Mesendoderm (in vitro differentiated cells): ENCODE measurements at regions not wholly inside any gene's neighbourhood (a gene's known extent, or its start where the extent isn't known, plus 50 kb on each side); places are given as distances from the start of the nearest gene placed in this dataset.

Experiments used
- DNase-seq: peaks from one replicate; pipeline ENCODE4 v3.0.0; 2013
- H2AK5ac ChIP-seq: 2 replicates; pipeline ENCODE4 v1.6.1; 2013; ENCODE audit warnings: low read length, inconsistent platforms
- H2BK120ac ChIP-seq: 2 replicates; pipeline ENCODE4 v1.6.1; 2013; ENCODE audit warnings: low read depth, mild to moderate bottlenecking, low read length, moderate library complexity, mixed read lengths
- H2BK15ac ChIP-seq: replicated peaks from 2 replicates; pipeline ENCODE4 v1.6.1; 2013; ENCODE audit warnings: low read depth, mild to moderate bottlenecking, moderate library complexity
- H2BK5ac ChIP-seq: 2 replicates; pipeline ENCODE4 v1.6.1; 2013; ENCODE audit warnings: low read length, inconsistent platforms
- H3K18ac ChIP-seq: 2 replicates; pipeline ENCODE4 v1.6.1; 2013; ENCODE audit warnings: mild to moderate bottlenecking, low read length, mixed read lengths
- H3K23ac ChIP-seq: one replicate; pipeline ENCODE4 v1.6.1; 2013; ENCODE audit warnings: low read length
- H3K27ac ChIP-seq: 2 replicates; pipeline ENCODE4 v1.5.1; 2013; ENCODE audit warnings: low read depth, mild to moderate bottlenecking, inconsistent platforms, low read length, moderate library complexity
- H3K27me3 ChIP-seq: 2 replicates; pipeline ENCODE4 v1.6.1; 2013; ENCODE audit warnings: low read length, control low read depth, mild to moderate bottlenecking, inconsistent platforms; ENCODE audit not compliant: insufficient read depth, poor library complexity
- H3K36me3 ChIP-seq: 2 replicates; pipeline ENCODE4 v1.6.1; 2013; ENCODE audit warnings: low read length, inconsistent platforms; ENCODE audit not compliant: control insufficient read depth, insufficient read depth
- H3K4ac ChIP-seq: one replicate; pipeline ENCODE4 v1.6.1; 2013; ENCODE audit warnings: low read depth, mild to moderate bottlenecking, low read length, moderate library complexity
- H3K4me1 ChIP-seq: 2 replicates; pipeline ENCODE4 v1.6.1; 2013; ENCODE audit warnings: low read depth, low read length, inconsistent platforms; ENCODE audit not compliant: control insufficient read depth
- H3K4me2 ChIP-seq: 2 replicates; pipeline ENCODE4 v1.6.1; 2013; ENCODE audit warnings: low read length
- H3K4me3 ChIP-seq: 2 replicates; pipeline ENCODE4 v1.5.1; 2013; ENCODE audit warnings: mild to moderate bottlenecking, low read length
- H3K56ac ChIP-seq: one replicate; pipeline ENCODE4 v1.6.1; 2013; ENCODE audit warnings: low read length
- H3K79me1 ChIP-seq: 2 replicates; pipeline ENCODE4 v1.6.1; 2013; ENCODE audit warnings: low read length, inconsistent platforms
- H3K79me2 ChIP-seq: 2 replicates; pipeline ENCODE4 v1.6.1; 2013; ENCODE audit warnings: mild to moderate bottlenecking, low read length; ENCODE audit not compliant: control insufficient read depth, insufficient read depth
- H3K9ac ChIP-seq: 2 replicates; pipeline ENCODE4 v1.6.1; 2013; ENCODE audit warnings: low read length, inconsistent platforms
- H4K5ac ChIP-seq: one replicate; pipeline ENCODE4 v1.6.1; 2013; ENCODE audit warnings: low read length
- H4K8ac ChIP-seq: one replicate; pipeline ENCODE4 v1.6.1; 2013; ENCODE audit warnings: low read depth, mild to moderate bottlenecking, control low read depth, low read length, moderate library complexity
- WGBS: extraction: QIAGEN DNeasy Blood & Tissue Kit; methylation state at CpG from one replicate; pipeline ENCODE4 v1.1.7; 2013; ENCODE audit warnings: low lambda C conversion rate, missing lambda C conversion rate; ENCODE audit not compliant: insufficient coverage; ENCODE audit errors: extremely low coverage; 5-methylcytosine and 5-hydroxymethylcytosine counted together

DNA sequence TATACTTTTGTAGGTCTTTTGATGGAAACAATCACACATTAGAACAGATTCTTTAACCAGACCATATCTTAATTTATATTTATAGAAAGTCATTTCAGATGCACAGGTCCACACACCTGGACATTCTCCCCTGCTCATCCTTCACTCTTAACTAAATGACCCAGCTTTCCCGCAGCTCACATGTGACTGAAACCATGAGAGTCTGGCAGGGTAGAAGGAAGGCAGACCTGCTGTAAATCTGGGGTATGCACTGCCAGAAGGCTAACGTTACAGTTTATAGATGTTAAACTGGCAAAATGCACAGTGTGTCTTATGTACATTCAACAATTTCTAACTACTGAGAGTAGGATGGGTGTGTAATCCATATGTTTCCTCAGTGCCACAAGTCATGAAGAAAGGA lies 359.5 kb upstream of the SPTLC3 start:
- no peak overlapping the region for H3K9ac ChIP-seq
- H2BK15ac ChIP-seq, result no peak overlapping the region
- H3K4me2 ChIP-seq, result no peak overlapping the region
- no peak overlapping the region for H2BK5ac ChIP-seq
- no peak for DNase-seq
- H2BK120ac ChIP-seq, result no peak overlapping the region
- no peak overlapping the region for H3K23ac ChIP-seq
- H3K4me3 ChIP-seq, result no peak overlapping the region
- H3K36me3 ChIP-seq, result no peaks in the 10 kb centered on the region
- H3K56ac ChIP-seq, result no peak overlapping the region
- H3K27ac ChIP-seq, result no peak overlapping the region
- H2AK5ac ChIP-seq, result no peak overlapping the region
- H3K4me1 ChIP-seq, result no peaks in the 10 kb centered on the region
- H3K79me1 ChIP-seq, result no peaks in the 10 kb centered on the region
- WGBS, result no CpG with 5 or more reads among the region's 2 CpGs
- H4K8ac ChIP-seq, result no peak overlapping the region
- no peak overlapping the region for H4K5ac ChIP-seq
- no peak overlapping the region for H3K4ac ChIP-seq
- H3K27me3 ChIP-seq, result no peaks in the 10 kb centered on the region
- H3K18ac ChIP-seq, result no peak overlapping the region
- H3K79me2 ChIP-seq, result no peaks in the 10 kb centered on the region

DNA sequence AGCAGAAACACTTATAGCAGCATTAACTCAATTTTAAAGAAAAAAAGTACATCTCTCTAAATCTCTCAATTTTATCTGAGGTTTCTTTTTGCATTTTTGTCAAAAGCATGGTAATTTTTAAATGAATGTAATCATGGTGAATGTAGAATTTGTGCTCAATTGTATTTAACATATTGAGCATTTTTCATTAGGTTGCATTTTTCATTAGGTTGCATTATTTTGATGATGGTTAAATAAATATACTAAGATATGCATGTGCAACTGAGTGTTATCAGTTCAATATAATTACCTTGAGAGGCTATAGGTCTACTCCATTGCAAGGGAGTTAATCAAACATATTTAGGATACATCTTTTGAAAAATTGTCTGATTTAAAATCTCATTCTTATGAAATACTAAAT lies 355.1 kb upstream of the SPTLC3 start:
- no peak overlapping the region for H4K8ac ChIP-seq
- H3K27ac ChIP-seq, result no peak overlapping the region
- H3K4me1 ChIP-seq, result no peaks in the 10 kb centered on the region
- no peak overlapping the region for H3K4me3 ChIP-seq
- no peak overlapping the region for H3K23ac ChIP-seq
- no peak overlapping the region for H3K4me2 ChIP-seq
- H3K27me3 ChIP-seq, result no peaks in the 10 kb centered on the region
- H3K79me2 ChIP-seq, result no peaks in the 10 kb centered on the region
- H2BK120ac ChIP-seq, result no peak overlapping the region
- H4K5ac ChIP-seq, result no peak overlapping the region
- no peak overlapping the region for H3K9ac ChIP-seq
- no peak overlapping the region for H3K56ac ChIP-seq
- no peaks in the 10 kb centered on the region for H3K79me1 ChIP-seq
- no peak overlapping the region for H2AK5ac ChIP-seq
- H2BK15ac ChIP-seq, result no peak overlapping the region
- no peaks in the 10 kb centered on the region for H3K36me3 ChIP-seq
- no peak overlapping the region for H2BK5ac ChIP-seq
- H3K4ac ChIP-seq, result no peak overlapping the region
- no peak overlapping the region for H3K18ac ChIP-seq
- no peak for DNase-seq

DNA sequence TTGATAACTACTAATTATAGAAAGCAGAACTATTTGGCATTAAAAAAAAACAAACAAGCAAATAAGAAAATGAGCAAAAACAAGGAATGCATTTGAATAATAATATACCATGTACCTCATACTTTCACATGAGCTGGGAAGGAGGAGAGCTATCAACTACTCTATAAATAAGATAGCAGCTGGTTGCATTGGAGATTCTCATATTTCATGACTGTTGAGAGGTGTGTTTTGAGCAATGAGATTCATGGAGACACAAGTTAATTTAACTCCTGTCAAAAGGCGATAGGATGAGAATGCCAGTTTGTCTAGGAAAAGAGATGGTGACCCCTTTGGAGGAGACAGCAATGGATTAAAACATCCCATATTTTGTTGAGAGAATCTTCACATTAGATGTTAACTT lies 348.8 kb upstream of the SPTLC3 start:
- Histone ChIP-seq H2BK120ac (no peak overlapping the region), H3K56ac (no peak overlapping the region), H3K79me1 (no peaks in the 10 kb centered on the region), H3K23ac (no peak overlapping the region), H2AK5ac (no peak overlapping the region), H4K5ac (no peak overlapping the region), H3K4me3 (no peak overlapping the region), H3K27ac (no peak overlapping the region), H3K4ac (no peak overlapping the region), H3K36me3 (no peaks in the 10 kb centered on the region), H2BK5ac (no peak overlapping the region), H3K9ac (no peak overlapping the region), H4K8ac (no peak overlapping the region), H3K79me2 (no peaks in the 10 kb centered on the region), H3K27me3 (no peaks in the 10 kb centered on the region), H3K18ac (no peak overlapping the region), H3K4me2 (no peak overlapping the region), H3K4me1 (no peaks in the 10 kb centered on the region), H2BK15ac (no peak overlapping the region)
- DNase-seq, result no peak
- no CpG with 5 or more reads among the region's 1 CpG for WGBS

DNA sequence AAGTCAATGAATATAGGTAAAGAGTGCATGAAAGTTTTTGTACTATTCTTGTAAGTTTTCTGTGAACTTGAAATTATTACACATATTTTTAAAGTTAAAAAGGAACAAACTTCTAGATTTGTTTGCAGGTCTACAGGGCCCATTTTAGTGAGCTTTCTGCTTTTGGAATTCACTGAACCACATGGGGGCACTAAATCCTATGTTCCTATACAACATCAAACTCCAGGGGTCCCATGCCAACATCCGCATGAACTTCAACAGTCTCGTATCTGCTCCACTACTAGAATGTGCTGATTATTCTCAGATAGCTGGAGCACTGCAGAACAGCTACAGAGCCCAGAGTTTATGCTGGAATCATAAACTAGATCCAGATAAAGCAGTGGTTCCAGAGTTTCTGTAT lies 347.9 kb upstream of the SPTLC3 start:
- Histone ChIP-seq H3K27me3 (no peaks in the 10 kb centered on the region), H4K5ac (no peak overlapping the region), H3K4me2 (no peak overlapping the region), H3K27ac (no peak overlapping the region), H3K36me3 (no peaks in the 10 kb centered on the region), H2BK120ac (no peak overlapping the region), H3K79me1 (no peaks in the 10 kb centered on the region), H4K8ac (no peak overlapping the region), H3K18ac (no peak overlapping the region), H3K4me3 (no peak overlapping the region), H2BK5ac (no peak overlapping the region), H3K56ac (peak overlapping the region; percentile 9), H2BK15ac (no peak overlapping the region), H3K4me1 (no peaks in the 10 kb centered on the region), H3K9ac (no peak overlapping the region), H2AK5ac (no peak overlapping the region), H3K79me2 (no peaks in the 10 kb centered on the region), H3K4ac (peak overlapping the region; percentile 68), H3K23ac (no peak overlapping the region)
- peak; percentile 83 for DNase-seq
- WGBS, result no CpG with 5 or more reads among the region's 2 CpGs

DNA sequence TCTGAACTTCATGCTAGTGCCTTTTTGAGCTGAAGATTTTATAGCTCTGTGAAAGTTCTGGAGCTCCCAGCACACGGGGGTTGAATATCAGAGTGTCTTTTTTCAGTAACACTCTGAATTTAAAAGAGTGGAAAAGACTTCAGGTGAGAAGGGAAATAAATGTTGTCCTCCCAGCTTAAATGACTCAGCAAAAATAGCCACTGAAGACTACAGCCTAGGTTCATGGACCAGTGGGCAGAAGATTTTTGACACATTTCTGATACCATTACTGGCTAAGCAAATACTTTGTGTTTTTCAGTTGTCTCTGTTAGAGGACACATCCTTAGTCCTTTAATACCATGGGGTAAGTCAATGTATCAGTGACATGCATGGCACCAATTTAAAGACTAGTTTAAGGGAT lies 338.5 kb upstream of the SPTLC3 start:
- Histone ChIP-seq H3K9ac (no peak overlapping the region), H2BK15ac (no peak overlapping the region), H2BK5ac (no peak overlapping the region), H3K79me2 (no peaks in the 10 kb centered on the region), H3K23ac (no peak overlapping the region), H3K4me2 (no peak overlapping the region), H3K4ac (no peak overlapping the region), H3K36me3 (no peaks in the 10 kb centered on the region), H2BK120ac (no peak overlapping the region), H3K27ac (no peak overlapping the region), H3K4me3 (no peak overlapping the region), H4K8ac (no peak overlapping the region), H3K4me1 (no peaks in the 10 kb centered on the region), H2AK5ac (no peak overlapping the region), H3K79me1 (no peaks in the 10 kb centered on the region), H4K5ac (no peak overlapping the region), H3K27me3 (no peaks in the 10 kb centered on the region), H3K18ac (peak overlapping the region; percentile 68), H3K56ac (no peak overlapping the region)
- no CpG with 5 or more reads among the region's 1 CpG for WGBS
- no peak for DNase-seq

DNA sequence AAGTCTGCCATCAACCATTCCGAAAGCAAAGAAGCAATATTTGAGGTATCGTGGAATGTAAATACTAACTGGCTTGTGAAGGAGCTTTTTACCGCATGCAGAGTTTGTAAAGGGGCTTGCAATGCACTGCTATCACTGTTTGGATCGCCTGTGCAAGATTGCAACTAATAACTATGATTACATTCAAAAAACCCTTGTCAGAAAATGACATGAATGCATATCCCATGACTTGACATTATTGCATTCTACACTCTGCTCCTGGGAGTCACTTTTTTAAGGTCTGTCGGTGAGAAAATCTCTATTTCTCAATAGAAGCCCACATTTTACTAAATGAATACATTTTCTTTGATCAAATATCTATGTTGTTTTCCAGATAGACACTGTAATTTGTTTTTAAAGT lies 335.4 kb upstream of the SPTLC3 start:
- Histone ChIP-seq H3K27me3 (no peaks in the 10 kb centered on the region), H3K4ac (no peak overlapping the region), H3K18ac (no peak overlapping the region), H3K56ac (no peak overlapping the region), H3K4me2 (no peak overlapping the region), H2BK15ac (no peak overlapping the region), H4K8ac (no peak overlapping the region), H3K79me2 (no peaks in the 10 kb centered on the region), H2AK5ac (no peak overlapping the region), H3K79me1 (no peaks in the 10 kb centered on the region), H2BK120ac (no peak overlapping the region), H3K27ac (no peak overlapping the region), H3K36me3 (no peaks in the 10 kb centered on the region), H3K23ac (no peak overlapping the region), H2BK5ac (no peak overlapping the region), H3K4me3 (no peak overlapping the region), H3K9ac (no peak overlapping the region), H4K5ac (no peak overlapping the region), H3K4me1 (no peaks in the 10 kb centered on the region)
- DNase-seq, result no peak
- WGBS, result no CpG with 5 or more reads among the region's 5 CpGs
